NCI-H2081 treated with DMSO at 0.1 percent for 48 hours (cell line): ENCODE measurements at regions not wholly inside any gene's neighbourhood (a gene's known extent, or its start where the extent isn't known, plus 50 kb on each side); places are given as distances from the start of the nearest gene placed in this dataset.
"Not testable (repeated sequence)": the region's sequence is repeated elsewhere in the genome, so short reads cannot be mapped to it uniquely, and the experiment has no call there.

ENCODE experiments used
- DNase-seq: peaks from one replicate; lab custom pipeline; 2025; lab: John Stamatoyannopoulos, UW

DNA sequence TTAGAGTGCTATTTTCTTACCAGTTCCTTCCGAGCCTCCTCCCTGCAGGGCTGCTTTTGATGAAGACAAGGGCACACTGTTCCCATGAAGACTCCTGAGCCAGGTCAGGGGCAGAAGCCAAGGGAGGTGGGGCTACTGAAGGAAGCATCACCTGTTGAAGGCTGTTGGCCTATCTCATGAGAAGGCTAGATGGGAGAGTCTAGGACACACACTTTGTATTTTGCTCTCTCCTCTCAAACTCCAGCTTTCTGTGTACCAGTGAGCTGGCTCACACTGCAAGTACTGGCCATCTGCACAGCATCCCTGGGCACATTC is 683.2 kb upstream of the ID4 start:
- no peak for DNase-seq

DNA sequence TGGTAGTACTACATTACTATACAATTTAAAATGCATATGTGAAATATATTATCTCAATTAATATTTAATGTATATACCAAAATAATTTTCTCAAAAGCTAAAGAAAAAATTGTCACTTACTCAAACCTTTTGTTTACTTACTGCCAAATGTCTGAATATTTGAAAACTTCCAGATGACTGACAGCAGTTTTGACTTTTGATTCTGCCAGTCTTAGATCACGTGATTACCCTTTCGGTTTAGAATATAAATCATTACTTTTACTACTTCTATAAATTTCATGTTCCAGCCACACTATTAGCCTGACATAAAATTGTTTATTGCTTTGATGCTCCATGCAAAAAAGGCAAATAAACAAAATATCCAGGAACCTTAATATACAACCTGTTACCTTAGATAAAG is 680.7 kb upstream of the ID4 start:
- DNase-seq = no peak

DNA sequence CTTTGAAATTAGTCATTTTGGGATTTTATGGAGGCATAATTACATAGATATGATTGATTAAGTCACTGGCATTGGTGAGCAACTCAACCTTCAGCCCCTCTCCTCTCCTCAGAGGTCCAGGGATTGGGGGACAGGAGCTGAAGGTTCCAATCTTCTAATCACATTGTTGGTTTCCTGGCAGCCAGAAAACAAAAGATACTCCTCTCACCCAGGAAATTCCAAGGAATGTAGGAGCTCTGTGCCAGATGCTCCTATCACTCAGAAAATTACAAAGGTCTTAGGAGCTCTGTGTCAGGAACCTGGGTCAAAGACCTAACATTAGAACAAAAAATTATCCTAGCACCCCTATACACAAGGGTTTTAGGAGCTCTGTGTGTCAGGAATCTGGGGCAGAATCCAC is 679.7 kb upstream of the ID4 start:
- no peak for DNase-seq

DNA sequence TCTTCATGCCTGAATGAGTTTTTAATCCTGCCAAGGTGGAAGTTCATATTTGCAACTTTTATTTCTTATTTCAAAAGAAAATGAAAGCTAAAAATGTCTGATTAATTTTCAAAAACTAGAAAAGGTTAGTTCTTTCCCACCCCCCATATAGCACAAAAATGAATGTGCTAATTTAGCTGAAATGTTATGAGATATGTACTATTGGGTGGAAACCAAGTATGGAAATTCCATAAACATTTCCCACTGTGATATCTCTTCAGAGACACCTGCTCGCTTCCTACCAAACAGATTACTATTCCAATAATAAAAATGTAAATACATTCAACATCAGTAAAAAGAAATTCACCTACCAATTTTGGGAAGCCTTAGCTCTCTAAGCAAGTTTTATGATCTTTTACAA is 678.6 kb upstream of the ID4 start:
- DNase-seq = no peak

DNA sequence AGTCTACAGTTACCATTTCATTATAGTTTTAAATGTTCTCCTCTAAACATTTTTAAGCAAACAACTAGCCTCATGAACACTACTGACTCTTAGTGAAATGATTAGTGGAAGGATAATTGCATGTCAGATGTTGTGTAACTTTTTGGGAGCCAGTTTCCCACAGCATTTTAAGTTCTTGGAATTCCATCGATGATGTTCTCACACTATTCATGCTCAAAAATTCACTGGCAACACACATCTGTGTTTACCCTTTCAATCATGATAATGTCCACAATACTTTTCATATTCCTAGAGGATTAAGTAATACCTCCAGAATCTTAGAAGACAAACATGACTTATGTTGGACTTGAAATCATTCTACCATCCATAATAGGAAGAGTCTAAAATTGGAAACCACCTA is 678.1 kb upstream of the ID4 start:
- no peak for DNase-seq

DNA sequence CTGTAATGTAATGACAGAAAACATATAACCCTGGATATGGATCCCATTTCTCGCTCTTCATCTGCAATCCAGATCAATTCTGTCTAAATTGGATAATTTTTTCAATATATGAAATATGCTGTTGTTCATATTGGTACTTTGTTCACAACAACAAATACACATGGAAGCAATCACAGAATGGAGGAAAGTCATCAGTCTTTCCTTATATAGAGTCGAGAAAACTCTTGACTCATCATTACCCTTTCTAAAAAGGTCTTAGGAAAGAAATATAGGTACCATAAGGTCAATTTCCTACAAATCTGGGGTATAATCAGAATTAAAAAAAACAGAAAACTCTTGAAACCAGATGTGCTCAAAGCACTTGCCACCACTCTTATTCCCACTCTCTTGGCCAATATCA is 677.6 kb upstream of the ID4 start:
- DNase-seq = no peak

DNA sequence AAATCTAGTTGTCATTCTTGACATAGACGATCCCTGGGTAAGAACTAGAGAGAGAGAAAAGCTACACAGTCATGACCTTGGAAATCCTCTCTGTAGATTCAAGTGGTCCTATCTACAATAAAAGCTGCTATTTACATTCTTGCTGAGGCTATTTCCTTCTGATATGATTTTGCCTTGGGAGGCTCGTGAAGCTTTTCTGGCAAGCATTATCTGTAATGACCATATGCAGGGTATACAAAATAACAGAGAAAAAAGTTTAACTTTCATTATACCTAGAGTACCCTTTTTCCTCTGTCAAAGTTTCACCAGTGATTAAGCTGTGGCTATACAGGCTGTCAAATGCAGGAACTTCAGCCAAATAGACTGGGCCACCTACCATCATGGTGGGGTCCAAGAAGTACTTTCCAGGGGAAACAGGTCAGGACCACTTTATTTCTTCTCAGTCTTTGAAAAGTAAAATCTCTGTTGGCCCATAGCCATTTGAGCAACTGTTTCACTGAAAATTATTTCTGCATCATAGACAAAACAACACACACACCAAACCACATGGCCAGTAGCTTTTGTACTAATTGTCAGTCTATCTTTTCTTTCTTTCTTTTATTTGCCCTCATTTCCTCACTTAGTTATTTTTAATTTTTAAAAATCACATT is 677.0 kb upstream of the ID4 start:
- DNase-seq = no peak

DNA sequence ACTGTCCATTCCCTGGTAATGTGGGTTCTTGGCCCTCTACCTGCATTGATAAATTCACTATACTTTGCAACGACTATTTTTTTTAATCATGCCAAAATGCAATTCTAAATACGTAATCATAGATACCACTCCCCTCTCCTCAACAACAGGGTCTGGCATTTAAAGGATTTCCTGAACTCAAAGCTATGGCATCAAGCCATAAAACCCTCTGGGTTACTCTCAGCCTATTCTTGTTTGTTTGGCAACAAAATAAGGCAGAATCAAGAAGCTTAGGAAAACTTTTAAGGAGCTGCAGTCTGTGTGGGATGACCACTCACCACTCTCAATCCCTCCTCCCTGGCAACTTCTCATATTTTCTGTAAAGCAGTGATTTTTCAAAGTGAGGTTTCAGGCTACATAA is 669.9 kb upstream of the ID4 start:
- no peak for DNase-seq

DNA sequence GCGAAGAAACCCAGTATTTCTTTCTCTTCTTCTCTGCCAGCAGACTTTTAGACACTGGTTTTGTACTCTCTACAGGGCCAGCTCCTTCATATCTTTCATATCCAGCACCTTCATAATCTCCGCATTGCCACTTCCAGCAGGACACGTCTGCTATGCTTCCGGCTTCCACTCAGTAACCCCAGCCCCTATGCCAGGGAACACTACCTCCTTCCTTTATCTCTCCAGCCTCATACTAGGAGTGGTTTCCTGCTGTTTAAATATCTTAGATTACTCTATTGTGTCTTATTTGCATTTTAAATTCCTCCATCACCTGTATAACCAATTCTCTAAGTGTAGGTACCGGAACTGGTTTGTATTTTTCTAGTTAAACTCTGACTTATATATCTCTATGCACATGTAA is 667.8 kb upstream of the ID4 start:
- no peak for DNase-seq

DNA sequence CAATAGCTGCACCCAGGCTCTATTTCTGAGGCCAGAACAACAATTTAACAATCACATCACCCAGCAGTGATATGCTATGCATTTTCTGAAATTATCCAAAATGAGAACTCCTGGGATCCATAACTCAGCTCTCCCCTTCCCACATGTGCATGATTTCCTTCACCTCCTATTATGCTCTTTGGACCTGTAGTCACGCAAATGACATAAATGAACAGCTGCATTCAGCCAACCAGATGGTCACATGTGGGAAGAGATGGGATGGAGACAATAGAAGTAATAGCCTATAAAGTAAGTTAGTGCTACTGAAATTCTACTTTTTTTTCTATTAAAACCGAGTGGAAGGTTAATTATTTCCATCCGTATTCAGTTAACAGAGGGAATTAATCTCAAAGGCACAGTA is 662.1 kb upstream of the ID4 start:
- no peak for DNase-seq

DNA sequence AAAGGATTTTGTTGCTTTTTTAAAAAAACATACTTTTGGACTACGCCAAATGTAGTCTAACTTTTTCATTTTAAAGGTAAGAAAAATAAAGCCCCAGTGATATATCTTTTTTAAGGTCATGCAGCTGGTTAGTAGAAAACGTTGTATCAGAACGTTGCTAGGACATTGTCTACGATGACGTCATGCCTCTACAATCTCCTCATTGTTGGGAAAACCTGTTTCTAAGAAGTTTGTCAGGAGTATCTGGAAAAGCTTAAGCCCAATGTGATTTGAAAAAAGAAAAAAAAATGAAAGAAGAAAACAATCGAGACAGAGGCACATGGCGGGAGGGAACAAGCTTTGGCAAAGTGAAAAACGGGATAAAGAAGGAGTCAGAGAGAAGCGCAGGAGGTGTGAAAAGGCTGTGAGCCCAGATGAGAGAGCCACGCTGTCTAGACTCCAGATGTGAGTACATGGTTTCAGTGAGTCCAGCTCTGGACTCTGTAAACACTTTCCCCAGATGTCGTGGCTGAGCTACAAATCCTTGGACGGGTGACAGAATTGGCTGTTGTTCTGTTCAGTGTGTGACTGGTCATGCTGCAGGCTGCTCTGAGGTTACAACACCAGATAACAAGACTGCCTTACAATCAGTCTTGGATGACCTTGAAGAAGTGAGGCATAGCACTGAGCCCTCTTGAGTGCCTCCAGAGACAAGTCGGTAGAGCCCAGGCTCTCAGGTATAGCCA is 656.7 kb upstream of the ID4 start:
- no peak for DNase-seq

DNA sequence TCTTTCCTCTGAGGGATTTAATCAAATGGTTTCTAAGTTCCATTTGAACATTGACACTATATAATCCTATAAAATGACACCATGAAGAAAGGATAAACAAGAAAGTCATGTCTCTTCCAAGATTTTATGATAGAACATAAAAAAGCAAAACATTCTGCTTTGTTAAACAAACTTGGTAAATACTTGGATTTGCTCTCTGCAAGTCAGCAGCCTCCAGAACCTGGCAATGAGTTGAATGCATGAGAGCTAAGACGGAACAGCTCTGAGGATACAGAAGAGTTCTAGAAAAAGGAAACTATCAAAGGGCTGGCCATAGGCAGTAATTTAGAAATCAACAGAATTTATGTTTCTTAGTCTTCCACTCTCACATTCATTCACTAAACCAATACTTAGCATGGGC is 656.0 kb upstream of the ID4 start:
- DNase-seq = no peak

DNA sequence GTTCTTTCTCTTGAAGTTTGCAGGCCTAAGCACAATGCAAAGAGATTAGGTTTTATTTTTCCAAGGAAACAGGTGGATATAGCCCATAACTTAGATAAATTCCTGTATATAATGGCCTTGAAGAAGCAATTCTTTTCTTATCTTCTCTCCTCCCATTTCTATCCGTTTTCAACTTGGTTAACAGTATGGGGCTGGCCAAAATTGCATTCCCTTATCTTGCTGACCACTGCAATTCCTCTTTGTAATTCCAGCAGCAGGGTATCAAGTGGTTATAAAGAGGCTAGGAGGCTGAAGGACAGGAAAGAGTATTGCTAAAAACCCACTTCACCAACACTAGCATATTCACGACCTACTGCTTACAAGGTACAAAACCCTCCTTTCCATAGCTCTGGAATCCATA is 643.5 kb upstream of the ID4 start:
- DNase-seq = no peak

DNA sequence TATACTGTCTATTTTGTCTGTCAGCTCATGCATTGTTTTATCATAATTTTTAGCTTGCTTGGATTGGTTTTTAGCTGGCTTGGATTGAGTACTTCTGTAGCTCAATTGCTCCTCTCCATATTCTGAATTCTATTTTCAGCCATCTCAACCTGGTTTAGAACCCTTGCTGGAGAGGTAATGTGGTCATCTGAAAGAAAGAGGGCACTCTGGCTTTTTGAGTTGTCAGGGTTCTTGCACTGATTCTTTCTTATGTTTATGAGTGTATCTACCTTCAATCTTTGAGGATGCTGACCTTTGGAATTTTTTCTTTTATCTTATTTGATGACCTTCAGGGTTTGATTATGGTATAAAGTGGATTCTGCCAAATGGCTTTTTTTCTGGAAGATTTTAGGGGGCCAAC is 632.7 kb upstream of the ID4 start:
- no peak for DNase-seq

DNA sequence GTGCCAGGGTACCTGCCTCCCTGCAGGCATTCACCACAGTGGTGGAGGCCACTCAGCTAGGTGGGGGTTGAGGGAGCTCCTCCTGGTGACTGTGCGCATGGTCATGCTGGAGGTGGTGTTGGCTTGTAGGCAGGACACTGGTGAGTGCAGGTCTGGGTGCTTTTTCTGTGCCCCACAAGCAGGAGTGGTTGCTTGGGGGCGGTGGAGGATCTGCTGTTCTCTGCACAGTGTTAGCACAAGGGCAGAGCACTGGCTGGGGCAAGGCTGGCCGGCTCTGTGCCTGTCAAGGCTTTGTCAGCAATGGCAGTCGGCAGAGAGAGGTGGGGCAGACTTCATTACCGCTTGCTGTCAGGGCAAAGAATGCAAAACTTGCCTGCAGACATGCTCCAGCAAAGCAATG is 632.1 kb upstream of the ID4 start:
- DNase-seq = no peak

DNA sequence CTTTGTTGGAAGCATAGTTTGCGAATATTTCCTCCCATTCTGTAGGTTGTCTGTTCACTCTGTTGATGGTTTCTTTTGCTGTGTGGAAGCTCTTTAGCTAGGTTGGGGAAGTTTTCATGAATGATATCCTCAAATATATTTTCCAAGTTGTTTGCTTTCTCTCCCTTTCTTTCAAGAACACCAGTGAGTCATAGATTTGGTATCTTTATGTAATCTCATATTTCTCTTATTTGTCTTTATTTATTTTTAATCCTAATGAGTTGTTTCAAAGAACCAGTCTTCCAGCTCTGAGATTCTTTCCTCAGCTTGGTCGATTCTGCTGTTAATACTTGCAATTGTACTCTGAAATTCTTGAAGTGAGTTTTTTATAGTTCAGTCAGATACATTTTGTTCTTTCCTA is 628.0 kb upstream of the ID4 start:
- no peak for DNase-seq

DNA sequence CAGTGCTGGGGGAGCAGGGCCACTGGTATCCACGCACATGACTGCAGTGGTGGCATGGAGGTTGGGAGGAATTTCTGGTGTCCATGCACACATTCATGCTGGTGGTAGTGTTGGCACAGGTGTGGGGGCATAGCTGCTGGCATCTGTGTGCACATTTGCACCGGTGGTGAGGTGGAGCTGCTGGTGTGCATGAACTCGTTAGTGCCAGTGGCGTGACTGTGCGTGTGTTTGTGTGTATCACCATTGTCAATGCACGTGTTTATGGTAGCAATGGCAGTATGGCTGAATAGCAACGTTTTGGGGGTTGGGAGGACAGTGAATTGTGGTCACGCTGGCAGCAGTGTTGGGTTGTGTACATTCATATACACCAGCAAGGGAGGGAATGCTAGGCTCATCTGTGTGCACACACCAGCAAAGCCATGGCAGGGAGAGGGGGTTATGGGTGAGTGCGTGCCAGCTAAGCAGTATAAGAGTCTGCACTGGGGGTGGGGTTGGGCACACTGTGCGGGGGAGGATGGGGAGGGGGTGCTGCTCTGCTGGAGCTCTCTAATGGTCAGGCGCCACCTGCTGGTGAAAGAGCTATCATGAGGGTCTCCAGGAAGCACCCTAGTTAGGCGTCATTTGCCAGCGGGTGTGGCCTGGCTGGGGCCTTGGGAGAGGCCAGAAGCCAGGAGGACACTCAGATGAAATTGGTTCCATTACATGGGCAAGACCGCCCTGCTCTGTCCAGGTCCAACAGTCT is 626.1 kb upstream of the ID4 start:
- no peak for DNase-seq

DNA sequence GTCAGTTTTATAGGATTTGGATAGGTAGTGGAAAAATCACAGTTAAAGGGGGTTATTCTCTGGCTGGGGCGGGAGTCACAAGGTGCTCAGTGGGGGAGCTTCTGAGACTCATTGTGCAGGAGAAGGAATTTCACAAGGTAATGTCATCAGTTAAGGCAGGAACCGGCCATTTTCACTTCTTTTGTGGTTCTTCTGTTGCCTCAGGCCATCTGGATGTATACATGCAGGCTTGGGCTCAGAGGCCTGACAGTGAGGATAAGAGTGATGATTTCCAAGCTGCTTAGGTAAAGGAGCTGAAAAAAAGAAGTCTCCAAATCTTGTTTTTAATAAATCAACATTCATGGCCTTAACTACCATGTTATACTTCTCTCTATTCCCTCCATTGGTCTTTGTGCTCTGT is 622.9 kb upstream of the ID4 start:
- DNase-seq = no peak

DNA sequence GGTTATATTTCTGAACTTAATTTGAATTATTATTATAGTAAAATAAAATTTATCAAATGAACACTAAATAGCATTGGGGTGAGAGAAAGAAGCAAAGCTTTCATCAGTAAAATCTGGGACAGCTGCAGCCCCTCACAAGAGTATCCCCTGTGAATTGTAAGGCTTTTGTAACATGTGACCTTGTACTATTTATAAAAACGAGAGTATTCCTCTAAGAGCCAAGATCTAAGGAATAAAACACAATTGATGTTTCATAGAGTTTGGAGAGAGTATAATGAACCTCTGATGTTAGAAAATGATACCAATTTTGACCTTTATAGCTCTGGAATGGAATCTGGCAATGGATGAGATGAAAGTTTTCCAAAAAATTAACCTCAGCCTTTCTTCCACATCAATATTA is 617.2 kb upstream of the ID4 start:
- DNase-seq = no peak

DNA sequence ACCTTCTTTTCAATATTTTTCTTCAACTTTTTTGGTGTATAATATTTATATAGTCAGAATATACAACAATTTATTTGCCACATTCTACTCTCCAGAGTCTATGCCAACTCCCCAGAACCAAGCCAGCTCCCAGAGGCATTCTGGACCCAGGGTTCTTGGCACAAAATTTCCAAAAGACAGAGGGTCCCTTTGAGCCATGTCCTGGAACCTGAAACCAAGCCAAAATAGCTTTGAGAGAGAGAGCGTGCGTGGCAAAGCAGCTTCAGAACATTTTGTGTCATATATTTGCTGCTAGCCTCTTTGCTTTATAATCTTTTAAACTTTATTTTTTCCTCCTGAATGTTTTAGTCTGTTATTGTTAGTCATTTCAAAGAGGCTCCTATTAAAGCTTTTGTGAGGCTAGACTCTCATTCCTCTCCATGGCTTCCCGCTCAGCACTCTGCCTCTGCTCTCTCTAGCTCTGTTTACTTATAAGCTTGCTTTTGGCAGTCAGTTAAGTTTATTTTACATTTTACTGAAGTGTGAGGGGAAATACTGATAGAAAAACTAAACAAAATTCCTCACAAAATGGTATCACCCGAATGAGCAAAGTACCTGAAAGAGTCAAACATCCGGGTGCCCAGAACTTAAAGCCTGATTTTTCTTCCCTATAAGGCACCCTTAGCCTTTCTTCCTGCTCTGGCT is 605.1 kb upstream of the ID4 start:
- no peak for DNase-seq

DNA sequence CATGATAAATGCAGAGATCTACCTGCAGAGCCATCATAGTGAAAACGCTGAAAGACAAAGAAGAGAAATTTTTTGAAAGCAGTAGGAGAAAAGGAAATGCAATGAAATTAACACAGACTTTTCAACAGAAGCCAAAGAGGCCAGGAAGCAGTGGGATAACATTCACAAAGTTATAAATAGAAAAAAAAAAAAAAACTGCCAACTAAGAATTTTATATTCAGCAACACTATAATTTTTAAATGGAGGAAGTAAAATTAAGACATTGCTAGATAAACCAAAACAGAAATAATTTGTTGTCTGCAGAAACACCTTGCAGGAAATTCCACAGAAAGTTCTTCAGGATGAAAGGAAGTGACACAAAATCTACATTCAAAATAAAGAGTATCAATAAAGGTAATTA is 591.5 kb upstream of the ID4 start:
- DNase-seq = no peak

DNA sequence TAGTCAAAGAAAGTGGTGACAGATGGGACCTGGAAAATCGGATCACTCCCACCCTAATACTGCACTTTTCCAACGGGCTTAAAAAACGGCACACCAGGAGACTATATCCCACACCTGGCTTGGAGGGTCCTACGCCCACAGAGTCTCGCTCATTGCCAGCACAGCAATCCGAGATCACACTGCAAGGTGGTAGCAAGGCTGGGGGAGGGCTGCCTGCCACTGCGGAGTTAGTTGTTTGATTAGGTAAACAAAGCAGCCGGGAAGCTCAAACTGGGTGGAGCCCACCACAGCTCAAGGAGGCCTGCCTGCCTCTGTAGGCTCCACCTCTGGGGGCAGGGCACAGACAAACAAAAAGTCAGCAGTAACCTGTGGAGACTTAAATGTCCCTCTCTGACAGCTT is 590.0 kb upstream of the ID4 start:
- not testable (repeated sequence) for DNase-seq

DNA sequence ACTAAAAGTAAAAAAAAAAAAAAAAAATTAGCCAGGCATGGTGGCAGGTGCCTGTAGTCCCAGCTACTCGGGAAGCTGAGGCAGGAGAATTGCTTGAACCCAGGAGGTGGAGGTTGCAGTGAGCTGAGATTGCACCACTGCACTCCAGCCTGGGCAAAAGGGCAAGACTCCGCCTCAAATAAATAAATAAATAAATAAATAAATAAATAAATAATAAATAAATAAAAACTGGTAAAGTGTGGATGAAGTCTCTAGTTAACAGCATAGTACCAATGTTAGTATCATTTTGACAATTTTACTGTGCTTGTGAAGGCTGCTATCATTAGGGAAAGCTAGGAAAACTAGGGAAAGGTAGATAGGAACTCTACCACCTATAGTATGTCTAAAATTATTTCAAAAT is 581.0 kb upstream of the ID4 start:
- not testable (repeated sequence) for DNase-seq
